ENCODE measurements at regions not wholly inside any gene's neighbourhood (a gene's known extent, or its start where the extent isn't known, plus 50 kb on each side); places are given as distances from the start of the nearest gene placed in this dataset.
A peak's percentile ranks its signal among the peaks of the same experiment; 100 is the strongest.

DNA sequence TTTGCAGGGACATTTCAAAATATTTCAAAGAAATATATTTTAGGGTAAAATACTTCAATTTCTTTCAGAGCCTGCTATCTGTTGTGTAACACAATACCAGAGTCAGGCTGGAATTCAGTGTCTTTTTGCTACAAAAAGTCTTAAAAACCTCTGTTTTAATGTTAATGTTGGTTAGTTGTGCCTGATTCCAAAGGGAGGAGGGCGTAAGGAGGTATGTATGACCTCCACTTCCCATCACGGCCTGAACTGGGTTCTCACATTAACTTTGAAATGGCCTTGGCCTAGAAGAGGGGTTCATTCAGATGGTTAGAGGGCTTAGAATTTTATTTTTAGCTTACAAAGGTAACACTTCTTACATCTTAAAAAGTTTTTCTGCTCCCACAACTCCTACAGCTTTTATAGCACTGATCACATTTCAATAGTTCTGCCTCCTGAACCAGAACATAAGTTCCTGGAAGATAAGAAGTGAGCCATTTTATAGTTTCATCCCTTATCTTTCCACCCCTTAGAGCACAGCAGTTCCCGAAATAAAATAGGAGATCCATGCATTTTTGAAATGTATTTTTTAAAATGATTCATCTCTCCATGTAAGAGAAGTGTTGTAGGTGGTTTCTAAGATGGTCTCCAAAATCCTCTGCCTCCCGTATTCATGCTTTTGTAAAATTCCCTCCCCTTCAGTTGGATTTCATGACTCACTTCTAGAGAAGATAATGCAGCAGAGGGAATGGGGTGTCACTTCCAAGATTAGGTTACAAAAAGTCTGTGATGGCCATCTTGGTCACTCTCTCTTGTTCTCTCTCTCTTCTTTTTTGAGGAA, 543.1 kb upstream of the NECTIN3 start (continued):
- TF ChIP-seq PCBP1 (IDR thresholded peaks at IDR 0.05; ENCODE audit: low read depth, low read length, poor library complexity, severe bottlenecking) = no peak
- TF ChIP-seq SRSF7 (optimal IDR thresholded peaks at IDR 0.05; ENCODE audit: low read depth, low read length) = no peak
- TF ChIP-seq DMBX1 (CRISPR knock-in tag; IDR thresholded peaks at IDR 0.05; ENCODE audit: borderline replicate concordance) = no peak; the same call in 1 of the 2 replicates
- no peak for TF ChIP-seq STAT5A (IDR thresholded peaks at IDR 0.05; ENCODE audit: borderline replicate concordance, low read length)
- no peak for TF ChIP-seq MAFF (IDR thresholded peaks at IDR 0.05; ENCODE audit: low read length)
- TF ChIP-seq SMARCC2 (IDR thresholded peaks at IDR 0.05; ENCODE audit: low read depth) = peak; percentile 75
- no peak for TF ChIP-seq CSDE1 (IDR thresholded peaks at IDR 0.05)
- TF ChIP-seq MAFG (tag; conservative IDR thresholded peaks at IDR 0.05) = no peak
- no peak for TF ChIP-seq ID3 (CRISPR knock-in tag; IDR thresholded peaks at IDR 0.05)
- TF ChIP-seq ID3 (tag; IDR thresholded peaks at IDR 0.05) = no peak
- TF ChIP-seq, protein P1, sequence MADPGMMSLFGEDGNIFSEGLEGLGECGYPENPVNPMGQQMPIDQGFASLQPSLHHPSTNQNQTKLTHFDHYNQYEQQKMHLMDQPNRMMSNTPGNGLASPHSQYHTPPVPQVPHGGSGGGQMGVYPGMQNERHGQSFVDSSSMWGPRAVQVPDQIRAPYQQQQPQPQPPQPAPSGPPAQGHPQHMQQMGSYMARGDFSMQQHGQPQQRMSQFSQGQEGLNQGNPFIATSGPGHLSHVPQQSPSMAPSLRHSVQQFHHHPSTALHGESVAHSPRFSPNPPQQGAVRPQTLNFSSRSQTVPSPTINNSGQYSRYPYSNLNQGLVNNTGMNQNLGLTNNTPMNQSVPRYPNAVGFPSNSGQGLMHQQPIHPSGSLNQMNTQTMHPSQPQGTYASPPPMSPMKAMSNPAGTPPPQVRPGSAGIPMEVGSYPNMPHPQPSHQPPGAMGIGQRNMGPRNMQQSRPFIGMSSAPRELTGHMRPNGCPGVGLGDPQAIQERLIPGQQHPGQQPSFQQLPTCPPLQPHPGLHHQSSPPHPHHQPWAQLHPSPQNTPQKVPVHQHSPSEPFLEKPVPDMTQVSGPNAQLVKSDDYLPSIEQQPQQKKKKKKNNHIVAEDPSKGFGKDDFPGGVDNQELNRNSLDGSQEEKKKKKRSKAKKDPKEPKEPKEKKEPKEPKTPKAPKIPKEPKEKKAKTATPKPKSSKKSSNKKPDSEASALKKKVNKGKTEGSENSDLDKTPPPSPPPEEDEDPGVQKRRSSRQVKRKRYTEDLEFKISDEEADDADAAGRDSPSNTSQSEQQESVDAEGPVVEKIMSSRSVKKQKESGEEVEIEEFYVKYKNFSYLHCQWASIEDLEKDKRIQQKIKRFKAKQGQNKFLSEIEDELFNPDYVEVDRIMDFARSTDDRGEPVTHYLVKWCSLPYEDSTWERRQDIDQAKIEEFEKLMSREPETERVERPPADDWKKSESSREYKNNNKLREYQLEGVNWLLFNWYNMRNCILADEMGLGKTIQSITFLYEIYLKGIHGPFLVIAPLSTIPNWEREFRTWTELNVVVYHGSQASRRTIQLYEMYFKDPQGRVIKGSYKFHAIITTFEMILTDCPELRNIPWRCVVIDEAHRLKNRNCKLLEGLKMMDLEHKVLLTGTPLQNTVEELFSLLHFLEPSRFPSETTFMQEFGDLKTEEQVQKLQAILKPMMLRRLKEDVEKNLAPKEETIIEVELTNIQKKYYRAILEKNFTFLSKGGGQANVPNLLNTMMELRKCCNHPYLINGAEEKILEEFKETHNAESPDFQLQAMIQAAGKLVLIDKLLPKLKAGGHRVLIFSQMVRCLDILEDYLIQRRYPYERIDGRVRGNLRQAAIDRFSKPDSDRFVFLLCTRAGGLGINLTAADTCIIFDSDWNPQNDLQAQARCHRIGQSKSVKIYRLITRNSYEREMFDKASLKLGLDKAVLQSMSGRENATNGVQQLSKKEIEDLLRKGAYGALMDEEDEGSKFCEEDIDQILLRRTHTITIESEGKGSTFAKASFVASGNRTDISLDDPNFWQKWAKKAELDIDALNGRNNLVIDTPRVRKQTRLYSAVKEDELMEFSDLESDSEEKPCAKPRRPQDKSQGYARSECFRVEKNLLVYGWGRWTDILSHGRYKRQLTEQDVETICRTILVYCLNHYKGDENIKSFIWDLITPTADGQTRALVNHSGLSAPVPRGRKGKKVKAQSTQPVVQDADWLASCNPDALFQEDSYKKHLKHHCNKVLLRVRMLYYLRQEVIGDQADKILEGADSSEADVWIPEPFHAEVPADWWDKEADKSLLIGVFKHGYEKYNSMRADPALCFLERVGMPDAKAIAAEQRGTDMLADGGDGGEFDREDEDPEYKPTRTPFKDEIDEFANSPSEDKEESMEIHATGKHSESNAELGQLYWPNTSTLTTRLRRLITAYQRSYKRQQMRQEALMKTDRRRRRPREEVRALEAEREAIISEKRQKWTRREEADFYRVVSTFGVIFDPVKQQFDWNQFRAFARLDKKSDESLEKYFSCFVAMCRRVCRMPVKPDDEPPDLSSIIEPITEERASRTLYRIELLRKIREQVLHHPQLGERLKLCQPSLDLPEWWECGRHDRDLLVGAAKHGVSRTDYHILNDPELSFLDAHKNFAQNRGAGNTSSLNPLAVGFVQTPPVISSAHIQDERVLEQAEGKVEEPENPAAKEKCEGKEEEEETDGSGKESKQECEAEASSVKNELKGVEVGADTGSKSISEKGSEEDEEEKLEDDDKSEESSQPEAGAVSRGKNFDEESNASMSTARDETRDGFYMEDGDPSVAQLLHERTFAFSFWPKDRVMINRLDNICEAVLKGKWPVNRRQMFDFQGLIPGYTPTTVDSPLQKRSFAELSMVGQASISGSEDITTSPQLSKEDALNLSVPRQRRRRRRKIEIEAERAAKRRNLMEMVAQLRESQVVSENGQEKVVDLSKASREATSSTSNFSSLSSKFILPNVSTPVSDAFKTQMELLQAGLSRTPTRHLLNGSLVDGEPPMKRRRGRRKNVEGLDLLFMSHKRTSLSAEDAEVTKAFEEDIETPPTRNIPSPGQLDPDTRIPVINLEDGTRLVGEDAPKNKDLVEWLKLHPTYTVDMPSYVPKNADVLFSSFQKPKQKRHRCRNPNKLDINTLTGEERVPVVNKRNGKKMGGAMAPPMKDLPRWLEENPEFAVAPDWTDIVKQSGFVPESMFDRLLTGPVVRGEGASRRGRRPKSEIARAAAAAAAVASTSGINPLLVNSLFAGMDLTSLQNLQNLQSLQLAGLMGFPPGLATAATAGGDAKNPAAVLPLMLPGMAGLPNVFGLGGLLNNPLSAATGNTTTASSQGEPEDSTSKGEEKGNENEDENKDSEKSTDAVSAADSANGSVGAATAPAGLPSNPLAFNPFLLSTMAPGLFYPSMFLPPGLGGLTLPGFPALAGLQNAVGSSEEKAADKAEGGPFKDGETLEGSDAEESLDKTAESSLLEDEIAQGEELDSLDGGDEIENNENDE (IDR thresholded peaks at IDR 0.05; ENCODE audit: low read depth, low read length) = no peak
- TF ChIP-seq, protein P2, sequence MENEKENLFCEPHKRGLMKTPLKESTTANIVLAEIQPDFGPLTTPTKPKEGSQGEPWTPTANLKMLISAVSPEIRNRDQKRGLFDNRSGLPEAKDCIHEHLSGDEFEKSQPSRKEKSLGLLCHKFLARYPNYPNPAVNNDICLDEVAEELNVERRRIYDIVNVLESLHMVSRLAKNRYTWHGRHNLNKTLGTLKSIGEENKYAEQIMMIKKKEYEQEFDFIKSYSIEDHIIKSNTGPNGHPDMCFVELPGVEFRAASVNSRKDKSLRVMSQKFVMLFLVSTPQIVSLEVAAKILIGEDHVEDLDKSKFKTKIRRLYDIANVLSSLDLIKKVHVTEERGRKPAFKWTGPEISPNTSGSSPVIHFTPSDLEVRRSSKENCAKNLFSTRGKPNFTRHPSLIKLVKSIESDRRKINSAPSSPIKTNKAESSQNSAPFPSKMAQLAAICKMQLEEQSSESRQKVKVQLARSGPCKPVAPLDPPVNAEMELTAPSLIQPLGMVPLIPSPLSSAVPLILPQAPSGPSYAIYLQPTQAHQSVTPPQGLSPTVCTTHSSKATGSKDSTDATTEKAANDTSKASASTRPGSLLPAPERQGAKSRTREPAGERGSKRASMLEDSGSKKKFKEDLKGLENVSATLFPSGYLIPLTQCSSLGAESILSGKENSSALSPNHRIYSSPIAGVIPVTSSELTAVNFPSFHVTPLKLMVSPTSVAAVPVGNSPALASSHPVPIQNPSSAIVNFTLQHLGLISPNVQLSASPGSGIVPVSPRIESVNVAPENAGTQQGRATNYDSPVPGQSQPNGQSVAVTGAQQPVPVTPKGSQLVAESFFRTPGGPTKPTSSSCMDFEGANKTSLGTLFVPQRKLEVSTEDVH (IDR thresholded peaks at IDR 0.05; ENCODE audit: low read depth, partially characterized antibody) = no peak
- TF ChIP-seq NFATC3 (IDR thresholded peaks at IDR 0.05) = no peak

Measured in K562 (cell line).